ENCODE measurements at regions not wholly inside any gene's neighbourhood (a gene's known extent, or its start where the extent isn't known, plus 50 kb on each side); places are given as distances from the start of the nearest gene placed in this dataset.

DNA sequence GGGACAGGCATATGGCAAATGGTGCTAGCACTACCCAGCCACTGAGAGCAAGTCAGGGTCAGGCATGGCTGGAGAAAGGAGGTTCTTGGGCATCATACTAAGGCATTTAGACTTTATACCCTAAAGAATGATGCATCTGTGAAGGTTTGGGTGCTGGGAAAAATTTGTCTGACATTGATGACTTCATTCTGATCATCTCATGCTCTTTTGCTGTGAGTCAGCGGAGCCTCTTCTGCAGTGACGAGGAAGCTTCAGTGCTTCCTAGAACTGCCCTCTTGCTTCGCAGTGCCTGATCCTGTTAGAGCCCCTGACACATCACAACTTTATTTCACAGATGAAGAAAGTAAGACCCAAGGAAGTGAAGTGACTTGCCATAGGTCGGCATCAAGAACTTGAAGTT lies 266.6 kb upstream of the GAS1 start:
- TF ChIP-seq POLR2A (IDR thresholded peaks at IDR 0.05; ENCODE audit: low read depth, low read length), result no peak
- DNase-seq (ENCODE audit: insufficient read length, low spot score), result no peak
- no peak for FAIRE-seq

DNA sequence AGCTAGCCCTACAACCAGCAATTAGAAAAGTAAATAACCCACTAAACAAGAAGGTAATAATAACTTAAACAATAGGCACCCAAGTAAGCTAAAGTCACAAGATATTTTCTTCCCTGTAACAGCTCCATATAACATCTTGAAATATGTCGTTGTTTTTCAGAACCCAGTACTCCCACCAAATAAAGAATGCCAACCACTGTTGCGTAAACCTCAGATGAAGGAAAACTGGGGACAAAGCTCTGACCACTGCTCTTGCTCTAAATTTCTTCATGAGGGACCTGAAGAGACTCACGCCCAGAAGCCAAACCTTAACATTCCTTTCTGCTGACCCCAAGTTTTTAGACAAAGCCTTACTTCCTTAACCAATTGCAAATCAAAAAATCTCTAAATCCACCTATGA lies 267.7 kb upstream of the GAS1 start:
- DNase-seq (ENCODE audit: insufficient read length, low spot score) (no peak), FAIRE-seq (no peak)
- no peak for TF ChIP-seq POLR2A (IDR thresholded peaks at IDR 0.05; ENCODE audit: low read depth, low read length)

DNA sequence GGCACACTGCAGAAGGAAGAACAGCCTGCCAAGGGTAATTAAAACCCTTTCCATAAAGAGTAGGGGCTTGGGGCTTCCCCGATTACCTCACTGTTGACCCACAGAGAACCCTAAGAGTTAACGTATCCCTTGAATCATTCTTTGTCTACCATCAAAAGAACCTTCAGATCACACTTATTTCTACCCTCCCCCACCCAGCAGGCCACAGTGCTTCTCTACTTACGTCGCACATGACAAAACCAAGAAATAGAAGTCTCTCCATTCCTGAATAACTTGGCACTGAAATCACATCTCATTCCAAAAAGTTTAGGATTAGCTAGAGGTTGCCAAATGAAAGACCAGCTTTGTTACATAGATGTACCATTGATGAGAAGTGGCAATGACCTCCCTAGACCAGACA lies 268.7 kb upstream of the GAS1 start:
- DNase-seq (ENCODE audit: insufficient read length, low spot score) (no peak), FAIRE-seq (no peak)
- no peak for TF ChIP-seq POLR2A (IDR thresholded peaks at IDR 0.05; ENCODE audit: low read depth, low read length)

DNA sequence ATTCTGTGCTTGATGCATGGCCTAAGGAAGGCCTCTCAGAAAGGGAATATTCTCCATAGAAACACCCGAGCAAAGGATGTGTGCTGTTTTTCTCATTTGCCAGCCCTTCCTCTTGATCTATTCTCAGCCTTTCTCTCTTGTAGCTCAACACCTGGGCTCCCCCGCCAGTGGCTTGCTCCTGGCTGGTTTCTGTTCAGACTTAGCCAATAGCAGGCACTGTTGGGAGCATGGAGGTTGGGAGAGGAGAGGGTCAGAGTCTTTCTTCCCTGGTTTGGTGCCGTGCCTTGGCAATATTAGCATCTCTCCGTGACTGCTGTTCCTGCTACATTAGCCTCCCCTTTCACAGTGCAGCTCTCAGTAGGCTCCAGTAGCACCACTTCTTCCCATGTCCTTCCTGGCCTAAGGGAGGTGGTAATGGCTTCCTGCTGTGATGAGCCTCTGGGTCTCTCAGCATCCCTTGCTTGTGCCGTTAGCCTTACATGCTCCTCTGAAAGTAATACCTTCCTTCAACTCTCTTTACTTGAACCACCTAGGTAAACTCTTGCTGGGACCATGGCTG lies 269.7 kb upstream of the GAS1 start:
- FAIRE-seq (no peak), DNase-seq (ENCODE audit: insufficient read length, low spot score) (no peak)
- no peak for TF ChIP-seq POLR2A (IDR thresholded peaks at IDR 0.05; ENCODE audit: low read depth, low read length)

DNA sequence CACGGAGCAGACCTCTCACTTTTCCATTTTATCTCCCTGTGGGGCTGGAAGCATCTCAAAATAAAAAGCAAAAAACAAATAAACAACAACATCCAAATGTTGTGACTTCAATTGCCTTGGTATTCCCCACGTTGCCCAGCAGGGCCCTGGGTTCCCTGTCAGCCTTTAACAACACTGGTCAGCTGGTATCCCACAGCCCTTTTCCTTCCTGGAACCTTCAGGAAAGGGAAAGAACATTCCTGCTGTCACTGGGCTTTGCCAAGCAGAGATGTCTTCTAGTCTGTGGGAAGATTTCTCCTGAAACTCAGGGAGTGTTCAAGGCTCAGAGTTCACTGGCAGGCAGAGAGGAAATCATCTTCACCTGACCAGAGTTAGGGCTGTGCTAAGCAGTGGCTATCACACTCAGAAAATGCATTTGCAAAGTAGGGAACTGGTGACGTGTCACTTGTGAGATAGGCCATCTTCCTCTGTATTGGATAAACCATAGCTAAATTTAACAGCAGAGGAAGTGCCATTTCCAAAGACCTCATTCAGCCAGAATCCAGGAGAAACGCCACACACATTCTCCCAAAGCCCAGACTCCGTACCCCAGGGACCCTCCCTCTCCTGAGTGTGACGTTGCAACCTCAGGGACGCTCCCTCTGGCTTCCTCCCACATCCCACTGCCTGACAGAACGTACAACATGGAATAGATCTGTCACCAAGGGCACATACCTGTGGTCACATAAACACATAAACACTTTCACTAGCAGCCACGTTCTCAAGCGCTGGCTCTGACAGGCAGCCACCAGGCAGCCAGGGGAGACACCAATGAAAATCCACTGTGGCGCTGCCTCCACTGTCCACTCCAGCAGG lies 274.0 kb upstream of the DAPK1 start:
- no peak for TF ChIP-seq POLR2A (IDR thresholded peaks at IDR 0.05; ENCODE audit: low read depth, low read length)
- no peak for FAIRE-seq
- no peak for DNase-seq (ENCODE audit: insufficient read length, low spot score)

DNA sequence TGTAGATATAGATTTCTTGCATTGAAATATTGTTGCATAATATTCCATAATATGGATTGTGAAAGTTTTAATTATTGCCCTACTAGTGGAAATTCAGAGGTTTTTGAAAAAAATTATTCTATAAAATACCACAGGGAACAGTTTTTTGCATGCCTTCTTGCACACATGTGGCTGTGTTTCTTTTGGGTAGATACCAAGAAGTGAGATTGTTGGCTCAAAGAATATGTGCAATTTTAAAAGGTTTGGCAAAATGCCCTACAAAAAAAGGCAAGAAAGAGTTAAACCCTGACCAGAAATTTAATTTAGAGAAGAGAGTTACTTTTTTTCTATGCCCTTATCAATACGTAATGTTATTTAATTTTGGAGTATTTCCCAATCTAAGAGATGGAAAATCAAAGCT lies 270.8 kb upstream of the DAPK1 start:
- TF ChIP-seq POLR2A (IDR thresholded peaks at IDR 0.05; ENCODE audit: low read depth, low read length), result no peak
- FAIRE-seq (no peak), DNase-seq (ENCODE audit: insufficient read length, low spot score) (no peak)

DNA sequence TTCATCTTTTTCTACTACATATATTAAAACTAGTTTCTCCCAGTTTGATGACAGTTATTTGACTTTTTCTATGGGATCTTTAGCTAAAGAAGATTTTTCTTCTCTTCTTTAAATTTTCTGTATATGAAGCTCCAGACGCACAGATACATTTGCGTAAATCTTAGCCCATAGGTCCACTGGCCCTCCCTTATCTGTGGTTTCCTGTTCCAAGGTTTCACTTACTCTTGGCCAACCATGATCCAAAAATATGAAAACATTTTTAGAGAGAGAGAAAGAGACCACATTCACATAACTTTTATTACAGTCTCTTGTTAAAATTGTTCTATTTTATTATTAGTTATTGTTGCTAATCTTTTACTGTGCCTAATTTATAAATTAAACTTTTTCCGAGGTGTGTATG lies 270.2 kb upstream of the DAPK1 start:
- no peak for DNase-seq (ENCODE audit: insufficient read length, low spot score)
- TF ChIP-seq POLR2A (IDR thresholded peaks at IDR 0.05; ENCODE audit: low read depth, low read length), result no peak

DNA sequence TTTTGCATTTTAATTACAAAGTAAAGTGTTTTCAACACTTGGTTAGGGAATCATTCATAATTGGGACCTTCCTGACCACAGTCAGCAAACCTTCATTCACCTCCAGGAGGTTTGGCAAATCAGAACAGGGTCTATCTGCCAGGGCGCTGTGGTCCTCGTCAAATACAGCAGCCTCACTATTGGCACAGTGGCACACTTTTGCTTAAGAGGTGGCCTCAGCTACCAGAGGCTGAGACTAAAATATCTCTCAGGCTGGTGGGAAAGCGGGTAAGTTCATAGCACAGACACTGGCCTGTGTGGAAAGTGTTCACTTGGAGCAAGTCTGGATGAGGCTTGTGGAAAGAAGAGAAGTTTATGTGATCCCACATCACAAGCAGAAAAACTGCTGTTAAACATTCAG lies 268.6 kb upstream of the DAPK1 start:
- no peak for TF ChIP-seq POLR2A (IDR thresholded peaks at IDR 0.05; ENCODE audit: low read depth, low read length)
- DNase-seq (ENCODE audit: insufficient read length, low spot score), result no peak
- no peak for FAIRE-seq

More for the DNA sequence above, 270.2 kb upstream of the DAPK1 start:
- FAIRE-seq, result no peak

DNA sequence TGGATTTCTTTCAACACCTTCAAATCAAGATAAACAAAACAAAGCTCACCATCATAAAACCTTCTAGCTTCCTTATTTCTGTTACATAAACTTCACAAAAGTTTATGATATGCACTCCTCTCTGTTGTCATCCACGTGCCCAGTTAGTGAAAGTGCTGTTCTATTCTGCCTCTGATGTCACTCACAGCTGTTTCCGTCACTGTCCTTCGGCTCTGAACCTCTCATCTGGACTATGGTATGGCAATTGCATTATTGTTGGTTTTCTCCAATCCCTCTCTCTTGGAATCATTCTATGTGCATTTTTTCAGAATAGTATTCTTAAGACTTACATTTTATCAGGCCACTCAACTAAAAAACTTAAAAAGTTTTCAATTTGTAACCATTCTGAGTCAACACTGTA lies 264.2 kb upstream of the DAPK1 start:
- DNase-seq (ENCODE audit: insufficient read length, low spot score), result no peak
- no peak for TF ChIP-seq POLR2A (IDR thresholded peaks at IDR 0.05; ENCODE audit: low read depth, low read length)
- no peak for FAIRE-seq

DNA sequence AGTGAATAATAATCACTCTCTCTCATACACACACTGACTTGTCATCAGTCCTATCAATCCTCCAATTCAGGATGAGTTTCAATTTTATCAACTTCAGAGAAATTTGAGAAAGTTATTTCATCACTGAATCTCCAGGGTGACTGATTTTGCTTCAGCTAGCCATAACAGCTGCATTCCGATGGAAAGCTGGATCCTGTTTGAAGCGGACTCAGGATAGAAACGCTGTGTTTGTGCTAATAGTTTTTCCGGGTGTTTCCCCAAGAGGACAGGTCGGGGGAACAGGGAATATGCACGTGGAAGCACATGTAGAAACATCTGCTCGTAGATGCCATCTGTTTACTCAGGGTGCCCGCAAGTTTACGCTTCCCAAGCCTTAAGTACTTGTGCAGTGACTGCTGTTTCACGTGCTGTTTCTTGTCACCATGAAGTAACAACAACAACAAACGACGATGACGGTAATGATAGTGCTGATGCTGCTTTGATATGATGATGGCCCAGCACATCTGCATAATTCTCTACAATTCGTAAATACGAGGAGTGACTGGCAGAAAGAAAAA lies 263.7 kb upstream of the DAPK1 start:
- DNase-seq (ENCODE audit: insufficient read length, low spot score), result no peak

DNA sequence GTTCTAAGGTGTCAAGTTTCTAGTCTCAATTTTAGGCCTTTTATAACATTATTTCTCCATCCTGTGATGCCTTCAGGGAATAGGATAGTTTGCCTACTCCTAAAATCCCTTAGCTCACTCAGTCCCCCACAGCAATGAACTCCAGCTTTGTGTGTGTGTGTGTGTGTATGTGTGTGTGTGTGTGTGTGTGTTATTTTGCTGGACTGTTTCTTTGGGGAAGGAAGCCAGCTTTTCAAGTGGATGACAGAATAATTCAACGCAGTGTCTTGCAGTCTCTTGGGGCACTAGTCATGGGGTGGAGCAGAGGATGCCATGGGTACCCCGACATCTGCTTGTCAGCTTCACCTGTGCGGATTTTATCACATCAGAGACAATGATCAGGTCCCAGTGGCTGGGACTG lies 262.8 kb upstream of the DAPK1 start:
- FAIRE-seq (no peak), DNase-seq (ENCODE audit: insufficient read length, low spot score) (no peak)
- no peak for TF ChIP-seq POLR2A (IDR thresholded peaks at IDR 0.05; ENCODE audit: low read depth, low read length)

More for the DNA sequence above, 263.7 kb upstream of the DAPK1 start:
- no peak for FAIRE-seq
- no peak for TF ChIP-seq POLR2A (IDR thresholded peaks at IDR 0.05; ENCODE audit: low read depth, low read length)

DNA sequence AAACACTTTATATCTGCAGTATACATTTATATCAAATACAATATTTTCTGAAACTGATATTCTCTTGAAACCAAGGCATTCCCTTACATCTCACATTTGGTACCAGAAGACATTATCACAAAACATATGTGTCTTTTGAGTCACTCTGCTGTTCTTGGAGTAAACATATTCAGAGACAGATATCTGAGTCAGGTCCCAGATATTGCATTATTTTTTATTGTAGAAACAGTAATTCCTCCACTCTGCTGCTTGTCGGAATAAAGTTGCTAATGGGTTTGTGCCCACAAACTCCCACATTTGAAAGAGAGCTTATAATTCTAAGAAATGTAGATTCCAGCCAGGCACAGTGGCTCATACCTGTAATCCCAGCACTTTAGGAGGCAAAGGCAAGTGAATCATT lies 261.1 kb upstream of the DAPK1 start:
- FAIRE-seq (no peak), DNase-seq (ENCODE audit: insufficient read length, low spot score) (no peak)
- TF ChIP-seq POLR2A (IDR thresholded peaks at IDR 0.05; ENCODE audit: low read depth, low read length), result no peak

DNA sequence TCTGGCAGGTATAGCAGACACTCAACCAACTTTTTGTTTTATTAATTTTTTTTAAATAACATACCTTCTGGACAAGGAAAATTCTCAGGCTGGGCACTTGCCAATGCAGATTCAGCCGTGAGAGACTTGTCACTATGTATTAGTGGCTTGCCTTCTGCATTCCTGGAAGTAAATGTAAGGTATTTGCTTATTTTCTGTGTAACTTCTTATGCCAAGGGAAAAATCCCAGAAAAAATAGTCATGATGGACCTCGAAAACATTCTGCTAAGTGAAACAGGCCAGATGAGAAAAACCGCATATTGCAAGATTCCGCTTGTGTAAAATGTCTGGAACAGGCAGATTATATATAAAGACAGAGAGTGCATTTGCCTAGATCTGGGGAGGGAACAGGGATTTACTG lies 260.3 kb upstream of the DAPK1 start:
- FAIRE-seq (no peak), DNase-seq (ENCODE audit: insufficient read length, low spot score) (no peak)
- no peak for TF ChIP-seq POLR2A (IDR thresholded peaks at IDR 0.05; ENCODE audit: low read depth, low read length)

DNA sequence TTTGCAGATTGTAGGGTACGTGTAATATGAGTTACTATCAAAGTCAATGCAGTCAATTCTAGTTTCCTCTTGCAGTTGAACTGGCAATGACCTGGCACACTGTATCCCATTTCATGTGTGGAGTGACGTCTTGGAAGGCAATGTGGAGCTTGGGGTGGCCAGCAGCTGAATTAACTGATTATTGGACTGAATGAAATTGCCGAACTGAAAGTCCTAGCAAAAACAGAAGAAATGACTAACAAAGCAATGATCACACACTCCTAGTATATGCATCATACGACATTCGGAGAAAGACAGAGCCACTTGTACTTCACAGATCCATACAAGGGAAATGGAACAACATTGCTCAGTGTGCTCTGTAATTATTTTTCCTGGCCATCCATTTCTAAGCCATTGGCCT lies 259.1 kb upstream of the DAPK1 start:
- TF ChIP-seq POLR2A (IDR thresholded peaks at IDR 0.05; ENCODE audit: low read depth, low read length), result no peak
- FAIRE-seq (no peak), DNase-seq (ENCODE audit: insufficient read length, low spot score) (no peak)

DNA sequence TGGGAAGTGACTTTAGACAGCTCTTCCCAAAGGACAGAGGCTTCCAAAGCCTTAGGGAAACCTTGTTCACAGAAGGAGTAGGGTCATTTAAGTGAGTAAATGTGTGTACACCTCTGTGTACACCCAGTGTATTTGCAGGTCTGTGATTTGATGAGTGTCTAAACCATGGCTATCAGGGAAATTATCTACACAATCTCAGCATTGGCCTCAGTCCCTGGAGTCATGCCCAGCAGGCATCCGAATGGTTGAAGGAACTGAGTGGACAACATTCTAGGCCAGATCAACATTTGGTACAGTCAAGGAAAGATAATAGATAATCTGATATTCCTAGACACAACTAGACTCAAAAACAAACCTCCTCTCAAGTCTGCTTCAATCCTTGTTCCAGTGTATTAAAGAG lies 258.4 kb upstream of the DAPK1 start:
- no peak for DNase-seq (ENCODE audit: insufficient read length, low spot score)

More for the DNA sequence above, 258.4 kb upstream of the DAPK1 start:
- no peak for TF ChIP-seq POLR2A (IDR thresholded peaks at IDR 0.05; ENCODE audit: low read depth, low read length)
- FAIRE-seq, result no peak

Data from H54 (cell line).